ENCODE measurements at regions not wholly inside any gene's neighbourhood (a gene's known extent, or its start where the extent isn't known, plus 50 kb on each side); places are given as distances from the start of the nearest gene placed in this dataset.

- no peak overlapping the region for H3K9ac ChIP-seq (ENCODE audit: low read length)
- DNase-seq (ENCODE audit: low read depth), result no peak
- Mint-ChIP-seq H3K27ac (ENCODE audit: unreplicated experiment) (no peak overlapping the region), H3K36me3 (ENCODE audit: low read depth, unreplicated experiment) (no peaks in the 10 kb centered on the region), H3K9me3 (ENCODE audit: unreplicated experiment) (no peaks in the 10 kb centered on the region), H3K27me3 (ENCODE audit: low read depth, unreplicated experiment) (no peaks in the 10 kb centered on the region), H3K4me3 (ENCODE audit: unreplicated experiment) (no peak overlapping the region), H3K4me1 (ENCODE audit: low read depth, unreplicated experiment) (no peaks in the 10 kb centered on the region)
- H3K27me3 ChIP-seq (ENCODE audit: insufficient read depth, low read length), result no peaks in the 10 kb centered on the region
- H3K79me2 ChIP-seq (ENCODE audit: insufficient read depth, low read length), result no peaks in the 10 kb centered on the region
- no peaks in the 10 kb centered on the region for H3K36me3 ChIP-seq (ENCODE audit: insufficient read depth, low read length)
- no peaks in the 10 kb centered on the region for H3K4me1 ChIP-seq (ENCODE audit: insufficient read depth, low read length)
- H4K20me1 ChIP-seq (ENCODE audit: insufficient read depth, low read length), result no peaks in the 10 kb centered on the region
- FAIRE-seq, result no peak
- H3K9me3 ChIP-seq (ENCODE audit: insufficient read depth, low read depth, low read length), result no peaks in the 10 kb centered on the region
- no peak overlapping the region for H3K27ac ChIP-seq (ENCODE audit: low read depth, low read length)
- no peak overlapping the region for H3K4me3 ChIP-seq (ENCODE audit: insufficient read depth, low read depth, low read length)
- TF ChIP-seq, protein P1, sequence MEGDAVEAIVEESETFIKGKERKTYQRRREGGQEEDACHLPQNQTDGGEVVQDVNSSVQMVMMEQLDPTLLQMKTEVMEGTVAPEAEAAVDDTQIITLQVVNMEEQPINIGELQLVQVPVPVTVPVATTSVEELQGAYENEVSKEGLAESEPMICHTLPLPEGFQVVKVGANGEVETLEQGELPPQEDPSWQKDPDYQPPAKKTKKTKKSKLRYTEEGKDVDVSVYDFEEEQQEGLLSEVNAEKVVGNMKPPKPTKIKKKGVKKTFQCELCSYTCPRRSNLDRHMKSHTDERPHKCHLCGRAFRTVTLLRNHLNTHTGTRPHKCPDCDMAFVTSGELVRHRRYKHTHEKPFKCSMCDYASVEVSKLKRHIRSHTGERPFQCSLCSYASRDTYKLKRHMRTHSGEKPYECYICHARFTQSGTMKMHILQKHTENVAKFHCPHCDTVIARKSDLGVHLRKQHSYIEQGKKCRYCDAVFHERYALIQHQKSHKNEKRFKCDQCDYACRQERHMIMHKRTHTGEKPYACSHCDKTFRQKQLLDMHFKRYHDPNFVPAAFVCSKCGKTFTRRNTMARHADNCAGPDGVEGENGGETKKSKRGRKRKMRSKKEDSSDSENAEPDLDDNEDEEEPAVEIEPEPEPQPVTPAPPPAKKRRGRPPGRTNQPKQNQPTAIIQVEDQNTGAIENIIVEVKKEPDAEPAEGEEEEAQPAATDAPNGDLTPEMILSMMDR (IDR thresholded peaks at IDR 0.05; ENCODE audit: insufficient read depth, low read depth, low read length), result no peak
- no peak for TF ChIP-seq EZH2 (IDR thresholded peaks at IDR 0.05; ENCODE audit: insufficient read depth, low read length)
- H3K4me2 ChIP-seq (ENCODE audit: low read length), result no peak overlapping the region
- H2AFZ ChIP-seq (ENCODE audit: low read depth, low read length), result no peak overlapping the region
These were observed 388.1 kb downstream of the SLC4A3 start for GRCh38 chr2:220015576-220015975.

DNA sequence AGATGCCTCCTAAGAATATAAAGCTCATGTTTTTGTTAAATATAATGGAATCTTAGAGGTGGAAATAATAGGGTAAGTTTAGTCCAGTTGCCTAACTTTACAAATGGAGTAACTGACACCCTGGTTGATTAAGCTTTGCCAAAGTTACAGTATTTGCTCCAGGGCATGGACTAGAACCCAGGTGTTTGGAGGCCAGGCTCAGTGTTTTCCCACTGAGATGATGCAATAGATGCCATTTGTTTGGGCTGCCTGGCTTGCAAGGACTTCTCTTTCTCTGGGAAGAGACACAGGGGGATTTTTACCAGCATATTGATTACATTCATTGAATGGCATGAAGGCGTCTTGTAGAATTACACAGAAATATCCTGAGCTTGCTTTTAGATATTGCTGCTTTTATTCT is 397.8 kb downstream of the SLC4A3 start:
- Mint-ChIP-seq H3K4me1 (ENCODE audit: low read depth, unreplicated experiment) (peaks cover 3% of the 10 kb centered on the region), H3K4me3 (ENCODE audit: unreplicated experiment) (no peak overlapping the region), H3K27ac (ENCODE audit: unreplicated experiment) (no peak overlapping the region), H3K9me3 (ENCODE audit: unreplicated experiment) (peaks cover 4% of the 10 kb centered on the region), H3K36me3 (ENCODE audit: low read depth, unreplicated experiment) (no peaks in the 10 kb centered on the region), H3K27me3 (ENCODE audit: low read depth, unreplicated experiment) (no peaks in the 10 kb centered on the region)
- Histone ChIP-seq H3K27me3 (ENCODE audit: insufficient read depth, low read length) (no peaks in the 10 kb centered on the region), H3K27ac (ENCODE audit: low read depth, low read length) (no peak overlapping the region), H2AFZ (ENCODE audit: low read depth, low read length) (no peak overlapping the region), H3K4me3 (ENCODE audit: insufficient read depth, low read depth, low read length) (no peak overlapping the region), H3K4me1 (ENCODE audit: insufficient read depth, low read length) (no peaks in the 10 kb centered on the region), H3K9me3 (ENCODE audit: insufficient read depth, low read depth, low read length) (no peaks in the 10 kb centered on the region), H3K36me3 (ENCODE audit: insufficient read depth, low read length) (no peaks in the 10 kb centered on the region), H4K20me1 (ENCODE audit: insufficient read depth, low read length) (no peaks in the 10 kb centered on the region), H3K9ac (ENCODE audit: low read length) (no peak overlapping the region), H3K79me2 (ENCODE audit: insufficient read depth, low read length) (no peaks in the 10 kb centered on the region), H3K4me2 (ENCODE audit: low read length) (no peak overlapping the region)
- FAIRE-seq, result no peak
- TF ChIP-seq, protein P1 (IDR thresholded peaks at IDR 0.05; ENCODE audit: insufficient read depth, low read depth, low read length), result no peak
- TF ChIP-seq EZH2 (IDR thresholded peaks at IDR 0.05; ENCODE audit: insufficient read depth, low read length), result no peak
- DNase-seq (ENCODE audit: low read depth), result no peak

- TF ChIP-seq, protein P1 (IDR thresholded peaks at IDR 0.05; ENCODE audit: insufficient read depth, low read depth, low read length), result no peak
- no peak for TF ChIP-seq EZH2 (IDR thresholded peaks at IDR 0.05; ENCODE audit: insufficient read depth, low read length)
These were observed 401.6 kb downstream of the SLC4A3 start for GRCh38 chr2:220029013-220029412.

More at GRCh38 chr2:220029013-220029412, 401.6 kb downstream of the SLC4A3 start:
- H4K20me1 ChIP-seq (ENCODE audit: insufficient read depth, low read length), result no peaks in the 10 kb centered on the region
- Mint-ChIP-seq H3K9me3 (ENCODE audit: unreplicated experiment) (peaks cover 2% of the 10 kb centered on the region), H3K27ac (ENCODE audit: unreplicated experiment) (no peak overlapping the region), H3K4me3 (ENCODE audit: unreplicated experiment) (no peak overlapping the region), H3K36me3 (ENCODE audit: low read depth, unreplicated experiment) (no peaks in the 10 kb centered on the region), H3K27me3 (ENCODE audit: low read depth, unreplicated experiment) (no peaks in the 10 kb centered on the region), H3K4me1 (ENCODE audit: low read depth, unreplicated experiment) (peaks cover 15% of the 10 kb centered on the region)
- H3K9me3 ChIP-seq (ENCODE audit: insufficient read depth, low read depth, low read length), result no peaks in the 10 kb centered on the region
- no peaks in the 10 kb centered on the region for H3K27me3 ChIP-seq (ENCODE audit: insufficient read depth, low read length)
- H3K4me1 ChIP-seq (ENCODE audit: insufficient read depth, low read length), result peaks cover 5% of the 10 kb centered on the region
- no peak overlapping the region for H2AFZ ChIP-seq (ENCODE audit: low read depth, low read length)
- no peak overlapping the region for H3K27ac ChIP-seq (ENCODE audit: low read depth, low read length)
- DNase-seq (ENCODE audit: low read depth) (no peak), FAIRE-seq (no peak)
- no peaks in the 10 kb centered on the region for H3K36me3 ChIP-seq (ENCODE audit: insufficient read depth, low read length)
- no peak overlapping the region for H3K9ac ChIP-seq (ENCODE audit: low read length)
- H3K4me2 ChIP-seq (ENCODE audit: low read length), result no peak overlapping the region
- H3K79me2 ChIP-seq (ENCODE audit: insufficient read depth, low read length), result no peaks in the 10 kb centered on the region
- H3K4me3 ChIP-seq (ENCODE audit: insufficient read depth, low read depth, low read length), result no peak overlapping the region
